ENCODE measurements at regions not wholly inside any gene's neighbourhood (a gene's known extent, or its start where the extent isn't known, plus 50 kb on each side); places are given as distances from the start of the nearest gene placed in this dataset.

DNA sequence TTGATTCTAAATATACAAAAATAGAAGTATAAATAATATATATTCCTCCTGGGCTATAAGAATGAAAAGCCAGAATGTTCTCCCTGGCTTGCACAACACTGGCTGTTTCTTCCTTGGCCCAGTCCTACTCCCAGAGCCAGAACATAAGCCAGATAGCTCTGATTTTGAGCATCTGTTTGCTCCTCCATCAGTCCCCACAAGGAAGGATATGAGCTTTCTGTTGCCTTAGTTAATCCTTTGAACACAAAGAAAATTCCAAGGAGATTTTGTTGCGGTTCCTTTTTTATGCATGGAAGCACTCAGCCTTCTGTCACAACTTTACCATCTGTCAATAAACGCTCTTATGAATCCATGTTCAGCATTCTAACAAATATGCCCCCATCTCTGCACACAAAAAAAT is 361.8 kb downstream of the IPMK start:
- TF ChIP-seq, protein P1, sequence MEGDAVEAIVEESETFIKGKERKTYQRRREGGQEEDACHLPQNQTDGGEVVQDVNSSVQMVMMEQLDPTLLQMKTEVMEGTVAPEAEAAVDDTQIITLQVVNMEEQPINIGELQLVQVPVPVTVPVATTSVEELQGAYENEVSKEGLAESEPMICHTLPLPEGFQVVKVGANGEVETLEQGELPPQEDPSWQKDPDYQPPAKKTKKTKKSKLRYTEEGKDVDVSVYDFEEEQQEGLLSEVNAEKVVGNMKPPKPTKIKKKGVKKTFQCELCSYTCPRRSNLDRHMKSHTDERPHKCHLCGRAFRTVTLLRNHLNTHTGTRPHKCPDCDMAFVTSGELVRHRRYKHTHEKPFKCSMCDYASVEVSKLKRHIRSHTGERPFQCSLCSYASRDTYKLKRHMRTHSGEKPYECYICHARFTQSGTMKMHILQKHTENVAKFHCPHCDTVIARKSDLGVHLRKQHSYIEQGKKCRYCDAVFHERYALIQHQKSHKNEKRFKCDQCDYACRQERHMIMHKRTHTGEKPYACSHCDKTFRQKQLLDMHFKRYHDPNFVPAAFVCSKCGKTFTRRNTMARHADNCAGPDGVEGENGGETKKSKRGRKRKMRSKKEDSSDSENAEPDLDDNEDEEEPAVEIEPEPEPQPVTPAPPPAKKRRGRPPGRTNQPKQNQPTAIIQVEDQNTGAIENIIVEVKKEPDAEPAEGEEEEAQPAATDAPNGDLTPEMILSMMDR (conservative IDR thresholded peaks at IDR 0.05; ENCODE audit: low read depth, low read length), result no peak
- no peak for TF ChIP-seq EZH2 (IDR thresholded peaks at IDR 0.05; ENCODE audit: borderline replicate concordance, low read depth, low read length, poor library complexity, severe bottlenecking)
